ENCODE measurements at regions not wholly inside any gene's neighbourhood (a gene's known extent, or its start where the extent isn't known, plus 50 kb on each side); places are given as distances from the start of the nearest gene placed in this dataset.

DNA sequence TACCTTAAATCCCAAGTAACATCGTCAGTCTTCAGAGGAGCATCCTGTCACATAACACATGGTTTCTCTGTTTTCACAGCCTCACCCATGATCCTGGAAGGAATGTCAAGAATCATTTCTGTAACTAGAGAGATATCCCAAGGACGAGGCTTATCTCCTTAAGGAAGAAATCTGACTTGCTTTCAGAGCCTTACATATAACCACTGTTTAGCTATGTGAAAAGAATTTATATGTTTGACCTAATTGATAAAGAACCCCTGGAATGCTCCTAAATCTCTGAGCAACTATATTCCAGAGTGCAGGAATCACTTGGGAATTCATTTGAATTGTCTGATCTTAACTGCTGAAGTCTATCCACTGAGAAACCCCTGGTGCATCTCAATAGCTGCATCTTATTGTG, 243.1 kb downstream of the ALDH8A1 start:
- H3K36me3 Mint-ChIP-seq (ENCODE audit: insufficient read depth, unreplicated experiment), result no peaks in the 10 kb centered on the region
- peaks cover 9% of the 10 kb centered on the region for H3K4me1 Mint-ChIP-seq (ENCODE audit: low read depth, unreplicated experiment)
- intact Hi-C loops (cut with micrococcal nuclease; ENCODE audit: unreplicated experiment), result no loop called here
- H3K4me3 Mint-ChIP-seq (ENCODE audit: low read depth, unreplicated experiment), result no peak overlapping the region
- H3K27ac Mint-ChIP-seq (ENCODE audit: unreplicated experiment), result no peak overlapping the region
- CTCF ChIA-PET, result interaction anchor here (0.8 to 1.2 kb wide), 2 partner anchors 45 to 66 kb away, joined by 3 read pairs; no protein-coding TSS in a partner anchor
- DNase-seq, result no peak
- BruUV-seq (replicated peaks), result no TSS peak
- H3K9me3 Mint-ChIP-seq (ENCODE audit: low read depth, unreplicated experiment), result no peaks in the 10 kb centered on the region
- TF ChIP-seq CTCF (IDR thresholded peaks at IDR 0.05; ENCODE audit: unreplicated experiment), result no peak
- no peaks in the 10 kb centered on the region for H3K27me3 Mint-ChIP-seq (ENCODE audit: unreplicated experiment)

DNA sequence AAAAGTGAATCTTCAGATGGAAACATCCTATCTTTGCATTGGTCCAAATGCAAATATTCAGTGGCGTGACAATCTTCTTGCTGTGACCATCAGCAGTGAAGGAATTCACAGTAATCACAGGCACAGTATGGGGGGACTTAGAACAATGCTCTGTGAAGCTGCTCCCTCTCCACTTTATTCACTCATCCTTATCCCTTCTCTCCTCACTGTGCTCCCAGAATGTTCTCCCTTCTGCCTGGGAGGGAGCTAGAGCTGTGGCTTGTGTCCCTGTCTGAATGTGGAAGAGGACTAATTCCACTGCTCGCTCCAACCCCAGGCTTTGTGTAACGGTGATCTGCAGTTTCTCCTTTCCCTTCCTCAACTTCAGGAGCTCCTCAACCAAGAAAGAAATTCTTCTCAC, 243.7 kb downstream of the ALDH8A1 start:
- H3K9me3 Mint-ChIP-seq (ENCODE audit: low read depth, unreplicated experiment), result no peaks in the 10 kb centered on the region
- H3K36me3 Mint-ChIP-seq (ENCODE audit: insufficient read depth, unreplicated experiment), result no peaks in the 10 kb centered on the region
- CTCF ChIA-PET, result interaction anchor here (0.5 to 1.2 kb wide), 2 partner anchors 46 to 210 kb away, joined by 3 read pairs; no protein-coding TSS in a partner anchor

DNA sequence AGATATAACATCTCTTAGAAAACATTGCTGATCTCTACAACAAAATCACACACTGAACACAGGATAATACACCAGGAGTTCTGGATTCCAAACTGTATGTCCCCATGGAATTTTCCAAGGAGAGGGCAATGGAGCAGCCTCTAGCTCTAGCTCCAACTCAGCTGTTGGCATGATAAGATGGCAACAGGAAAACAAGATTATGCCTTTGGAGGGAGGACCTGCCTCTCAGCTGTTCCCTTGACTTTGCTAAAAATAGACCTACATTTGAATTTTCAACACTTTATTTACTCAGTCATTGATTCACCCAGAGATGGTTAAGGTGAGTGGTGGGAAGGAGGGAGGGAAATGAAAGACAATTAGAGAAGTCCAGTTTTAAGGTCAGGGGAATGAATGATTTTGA, 246.7 kb downstream of the ALDH8A1 start:
- Mint-ChIP-seq H3K4me1 (ENCODE audit: low read depth, unreplicated experiment) (peaks cover 9% of the 10 kb centered on the region), H3K36me3 (ENCODE audit: insufficient read depth, unreplicated experiment) (no peaks in the 10 kb centered on the region), H3K4me3 (ENCODE audit: low read depth, unreplicated experiment) (no peak overlapping the region), H3K27me3 (ENCODE audit: unreplicated experiment) (no peaks in the 10 kb centered on the region), H3K27ac (ENCODE audit: unreplicated experiment) (no peak overlapping the region), H3K9me3 (ENCODE audit: low read depth, unreplicated experiment) (no peaks in the 10 kb centered on the region)
- CTCF ChIA-PET, result no interaction called here
- TF ChIP-seq CTCF (IDR thresholded peaks at IDR 0.05; ENCODE audit: unreplicated experiment), result no peak
- intact Hi-C loops (cut with micrococcal nuclease; ENCODE audit: unreplicated experiment), result no loop called here
- BruUV-seq (replicated peaks), result no TSS peak
- no peak for DNase-seq

More for the DNA sequence above, 243.7 kb downstream of the ALDH8A1 start:
- no peak for DNase-seq
- TF ChIP-seq CTCF (IDR thresholded peaks at IDR 0.05; ENCODE audit: unreplicated experiment), result no peak
- H3K27me3 Mint-ChIP-seq (ENCODE audit: unreplicated experiment), result no peaks in the 10 kb centered on the region
- peaks cover 9% of the 10 kb centered on the region for H3K4me1 Mint-ChIP-seq (ENCODE audit: low read depth, unreplicated experiment)
- no peak overlapping the region for H3K27ac Mint-ChIP-seq (ENCODE audit: unreplicated experiment)
- no peak overlapping the region for H3K4me3 Mint-ChIP-seq (ENCODE audit: low read depth, unreplicated experiment)
- BruUV-seq (replicated peaks), result no TSS peak
- intact Hi-C loops (cut with micrococcal nuclease; ENCODE audit: unreplicated experiment), result no loop called here

- TF ChIP-seq CTCF (IDR thresholded peaks at IDR 0.05; ENCODE audit: unreplicated experiment), result no peak
- Mint-ChIP-seq H3K36me3 (ENCODE audit: insufficient read depth, unreplicated experiment) (no peaks in the 10 kb centered on the region), H3K9me3 (ENCODE audit: low read depth, unreplicated experiment) (no peaks in the 10 kb centered on the region), H3K27ac (ENCODE audit: unreplicated experiment) (no peak overlapping the region), H3K4me1 (ENCODE audit: low read depth, unreplicated experiment) (peaks cover 6% of the 10 kb centered on the region), H3K4me3 (ENCODE audit: low read depth, unreplicated experiment) (no peak overlapping the region), H3K27me3 (ENCODE audit: unreplicated experiment) (no peaks in the 10 kb centered on the region)
- no peak for DNase-seq
- no TSS peak for BruUV-seq (replicated peaks)
- intact Hi-C loops (cut with micrococcal nuclease; ENCODE audit: unreplicated experiment), result no loop called here
- CTCF ChIA-PET, result no interaction called here
These were observed 247.6 kb downstream of the ALDH8A1 start for GRCh38 chr6:134702279-134702678.
